Esophagus muscularis mucosa (tissue), 3 donors: ENCODE measurements at regions not wholly inside any gene's neighbourhood (a gene's known extent, or its start where the extent isn't known, plus 50 kb on each side); places are given as distances from the start of the nearest gene placed in this dataset.
"Not testable (repeated sequence)": the region's sequence is repeated elsewhere in the genome, so short reads cannot be mapped to it uniquely, and the experiment has no call there.

Experiments
- POLR2AphosphoS5 ChIP-seq, 2 donors: sonication (generic); formaldehyde crosslinking; IDR thresholded peaks; one replicate each; pipeline ENCODE4 v1.6.1; 2017; ENCODE audit warnings: antibody characterized with exemption in 2 of 2
- TF ChIP-seq, protein P1 (sequence below), 3 experiments: fragments of 200-600 bp in 2 of 3; fragments of 450-650 bp in 1 of 3; sonication (generic) in 2 of 3; IDR thresholded peaks; one replicate each; pipeline ENCODE4 v1.5.1; 2017 to 2019; ENCODE audit warnings: antibody characterized with exemption in 3 of 3, mild to moderate bottlenecking in 2 of 3, moderate library complexity in 1 of 3

DNA sequence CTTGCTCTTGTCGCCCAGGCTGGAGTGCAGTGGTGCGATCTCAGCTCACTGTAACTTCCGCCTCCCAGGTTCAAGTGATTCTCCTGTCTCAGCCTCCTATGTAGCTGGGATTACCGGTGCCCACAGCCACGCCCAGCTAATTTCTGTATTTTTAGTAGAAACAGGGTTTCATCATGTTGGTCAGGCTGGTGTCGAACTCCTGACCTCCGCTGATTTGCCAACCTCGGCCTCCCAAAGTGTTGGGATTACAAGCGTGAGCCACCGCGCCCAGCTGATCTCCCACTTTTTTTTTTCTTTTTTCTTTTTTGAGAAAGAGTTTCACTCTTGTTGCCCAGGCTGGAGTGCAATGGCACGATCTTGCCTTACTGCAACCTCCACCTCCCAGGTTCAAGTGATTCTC lies 517.9 kb downstream of the KCNJ18 start:
- TF ChIP-seq, protein P1, sequence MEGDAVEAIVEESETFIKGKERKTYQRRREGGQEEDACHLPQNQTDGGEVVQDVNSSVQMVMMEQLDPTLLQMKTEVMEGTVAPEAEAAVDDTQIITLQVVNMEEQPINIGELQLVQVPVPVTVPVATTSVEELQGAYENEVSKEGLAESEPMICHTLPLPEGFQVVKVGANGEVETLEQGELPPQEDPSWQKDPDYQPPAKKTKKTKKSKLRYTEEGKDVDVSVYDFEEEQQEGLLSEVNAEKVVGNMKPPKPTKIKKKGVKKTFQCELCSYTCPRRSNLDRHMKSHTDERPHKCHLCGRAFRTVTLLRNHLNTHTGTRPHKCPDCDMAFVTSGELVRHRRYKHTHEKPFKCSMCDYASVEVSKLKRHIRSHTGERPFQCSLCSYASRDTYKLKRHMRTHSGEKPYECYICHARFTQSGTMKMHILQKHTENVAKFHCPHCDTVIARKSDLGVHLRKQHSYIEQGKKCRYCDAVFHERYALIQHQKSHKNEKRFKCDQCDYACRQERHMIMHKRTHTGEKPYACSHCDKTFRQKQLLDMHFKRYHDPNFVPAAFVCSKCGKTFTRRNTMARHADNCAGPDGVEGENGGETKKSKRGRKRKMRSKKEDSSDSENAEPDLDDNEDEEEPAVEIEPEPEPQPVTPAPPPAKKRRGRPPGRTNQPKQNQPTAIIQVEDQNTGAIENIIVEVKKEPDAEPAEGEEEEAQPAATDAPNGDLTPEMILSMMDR (IDR thresholded peaks at IDR 0.05) = not testable (repeated sequence)
- not testable (repeated sequence) for TF ChIP-seq POLR2AphosphoS5 (IDR thresholded peaks at IDR 0.05)
